ENCODE measurements at regions not wholly inside any gene's neighbourhood (a gene's known extent, or its start where the extent isn't known, plus 50 kb on each side); places are given as distances from the start of the nearest gene placed in this dataset.

- Histone ChIP-seq H3K36me3 (no peaks in the 10 kb centered on the region), H3K9me3 (no peaks in the 10 kb centered on the region), H3K27ac (no peak overlapping the region), H3K27me3 (no peaks in the 10 kb centered on the region), H3K4me1 (ENCODE audit: insufficient read depth) (peaks cover 2% of the 10 kb centered on the region), H3K4me3 (no peak overlapping the region)
- intact Hi-C loops (cut with DNase I) = no loop called here
- 11 to 33% (median 18%) methylated on average over 2 of the region's 2 CpGs for WGBS, 3 donors
- DNase-seq = no peak
- TF ChIP-seq CTCF (IDR thresholded peaks at IDR 0.05) (no peak), POLR2A (IDR thresholded peaks at IDR 0.05) (no peak), EP300 (IDR thresholded peaks at IDR 0.05) (no peak)
Observed at GRCh38 chr14:53569446-53569845, 387.2 kb downstream of the BMP4 start.

GRCh38 chr14:53567236-53567780 is 389.3 kb downstream of the BMP4 start:
- intact Hi-C loops (cut with DNase I) = no loop called here
- WGBS, 3 donors = 93 to 98% (median 96%) methylated on average over 3 of the region's 3 CpGs
- TF ChIP-seq POLR2A (IDR thresholded peaks at IDR 0.05) (no peak), EP300 (IDR thresholded peaks at IDR 0.05) (no peak), CTCF (IDR thresholded peaks at IDR 0.05) (no peak)

GRCh38 chr14:53564870-53565269 is 391.8 kb downstream of the BMP4 start:
- H3K4me3 ChIP-seq = no peak overlapping the region
- H3K27ac ChIP-seq = no peak overlapping the region
- no peak for TF ChIP-seq EP300 (IDR thresholded peaks at IDR 0.05)
- no peak for TF ChIP-seq POLR2A (IDR thresholded peaks at IDR 0.05)
- TF ChIP-seq CTCF (IDR thresholded peaks at IDR 0.05) = no peak
- DNase-seq = no peak
- WGBS, 3 donors = 93 to 97% (median 96%) methylated on average over 1 of the region's 1 CpG
- H3K27me3 ChIP-seq = no peaks in the 10 kb centered on the region
- no peaks in the 10 kb centered on the region for H3K4me1 ChIP-seq (ENCODE audit: insufficient read depth)
- intact Hi-C loops (cut with DNase I) = no loop called here
- H3K9me3 ChIP-seq = no peaks in the 10 kb centered on the region
- no peaks in the 10 kb centered on the region for H3K36me3 ChIP-seq

More at GRCh38 chr14:53567236-53567780, 389.3 kb downstream of the BMP4 start:
- Histone ChIP-seq H3K4me3 (no peak overlapping the region), H3K9me3 (no peaks in the 10 kb centered on the region), H3K27ac (no peak overlapping the region), H3K36me3 (no peaks in the 10 kb centered on the region), H3K4me1 (ENCODE audit: insufficient read depth) (peaks cover 2% of the 10 kb centered on the region), H3K27me3 (no peaks in the 10 kb centered on the region)
- no peak for DNase-seq

- H3K9me3 ChIP-seq = no peaks in the 10 kb centered on the region
- no peaks in the 10 kb centered on the region for H3K4me1 ChIP-seq (ENCODE audit: insufficient read depth)
- H3K36me3 ChIP-seq = no peaks in the 10 kb centered on the region
- DNase-seq = no peak
- no peak overlapping the region for H3K27ac ChIP-seq
- no peaks in the 10 kb centered on the region for H3K27me3 ChIP-seq
- no peak overlapping the region for H3K4me3 ChIP-seq
- intact Hi-C loops (cut with DNase I) = no loop called here
- TF ChIP-seq CTCF (IDR thresholded peaks at IDR 0.05) (no peak), EP300 (IDR thresholded peaks at IDR 0.05) (no peak), POLR2A (IDR thresholded peaks at IDR 0.05) (no peak)
Observed at GRCh38 chr14:53563628-53564027, 393.0 kb downstream of the BMP4 start.

Data from ovary (tissue), 7 donors.